K562 (cell line): ENCODE measurements at regions not wholly inside any gene's neighbourhood (a gene's known extent, or its start where the extent isn't known, plus 50 kb on each side); places are given as distances from the start of the nearest gene placed in this dataset.

Experiments used
- CTCF ChIP-seq, 3 experiments: IDR thresholded peaks in 2 of 3; conservative IDR thresholded peaks in 1 of 3; 2 replicates each; pipeline ENCODE4 v1.5.1; 2011 to 2012; ENCODE audit warnings: low read length in 3 of 3, mild to moderate bottlenecking in 3 of 3, control low read depth in 2 of 3, improper control_type of control experiment in 1 of 3, inconsistent platforms in 1 of 3, low read depth in 1 of 3, mixed read lengths in 1 of 3, moderate library complexity in 1 of 3; ENCODE audit not compliant: insufficient read depth in 2 of 3
- FOS ChIP-seq: IDR thresholded peaks from 3 replicates; pipeline ENCODE4 v1.6.1; 2011; ENCODE audit not compliant: insufficient read length; ENCODE audit errors: extremely low read depth
- NFYB ChIP-seq: IDR thresholded peaks from 2 replicates; pipeline ENCODE4 v1.6.1; 2011; ENCODE audit warnings: mild to moderate bottlenecking, moderate library complexity; ENCODE audit not compliant: insufficient read length; ENCODE audit errors: extremely low read depth
- REST ChIP-seq, 2 experiments: fragments of 450-650 bp; formaldehyde crosslinking in 1 of 2; IDR thresholded peaks; 2 replicates each; pipeline versions ENCODE4 v1.4.0 to v1.6.1; 2014 to 2020; ENCODE audit warnings: mild to moderate bottlenecking in 2 of 2, borderline replicate concordance in 1 of 2, low read depth in 1 of 2
- TAF1 ChIP-seq: IDR thresholded peaks from 2 replicates; pipeline ENCODE4 v1.6.1; 2011; ENCODE audit warnings: mild to moderate bottlenecking, low read length, moderate library complexity; ENCODE audit not compliant: insufficient read depth, control insufficient read depth, severe bottlenecking; ENCODE audit errors: extremely low read depth
- USF1 ChIP-seq: sonication (generic); formaldehyde crosslinking; IDR thresholded peaks from 2 replicates; pipeline ENCODE4 v1.9.0; 2022; ENCODE audit warnings: mild to moderate bottlenecking, missing genetic modification reagents
- ZEB2 ChIP-seq: fragments of 450-650 bp; IDR thresholded peaks from 2 replicates; pipeline ENCODE4 v1.6.1; 2016
- ZZZ3 ChIP-seq: fragments of 450-650 bp; IDR thresholded peaks from 2 replicates; pipeline ENCODE4 v1.6.1; 2016; ENCODE audit warnings: antibody characterized with exemption, mild to moderate bottlenecking, moderate library complexity

GRCh38 chr5:124951661-124952060, 205.2 kb upstream of the ZNF608 start:
- TF ChIP-seq CTCF (IDR thresholded peaks at IDR 0.05 in 2 of 3, conservative IDR thresholded peaks at IDR 0.05 in 1 of 3; ENCODE audit: insufficient read depth in 2 of 3, low read depth in 1 of 3, low read length in 3 of 3) (no peak), REST (IDR thresholded peaks at IDR 0.05; ENCODE audit: borderline replicate concordance) (no peak), REST (CRISPR knock-in tag; IDR thresholded peaks at IDR 0.05; ENCODE audit: low read depth) (no peak), FOS (no peak), TAF1 (no peak), NFYB (no peak), ZEB2 (no peak), USF1 (no peak), ZZZ3 (no peak)
